HG03108 (cell line): ENCODE measurements at regions not wholly inside any gene's neighbourhood (a gene's known extent, or its start where the extent isn't known, plus 50 kb on each side); places are given as distances from the start of the nearest gene placed in this dataset.

ENCODE experiments used
- ATAC-seq: cut with Tn5 transposase; IDR thresholded peaks from one replicate; pipeline ENCODE4 v1.9.1; 2021; ENCODE audit warnings: moderate library complexity; ENCODE audit not compliant: unreplicated experiment

DNA sequence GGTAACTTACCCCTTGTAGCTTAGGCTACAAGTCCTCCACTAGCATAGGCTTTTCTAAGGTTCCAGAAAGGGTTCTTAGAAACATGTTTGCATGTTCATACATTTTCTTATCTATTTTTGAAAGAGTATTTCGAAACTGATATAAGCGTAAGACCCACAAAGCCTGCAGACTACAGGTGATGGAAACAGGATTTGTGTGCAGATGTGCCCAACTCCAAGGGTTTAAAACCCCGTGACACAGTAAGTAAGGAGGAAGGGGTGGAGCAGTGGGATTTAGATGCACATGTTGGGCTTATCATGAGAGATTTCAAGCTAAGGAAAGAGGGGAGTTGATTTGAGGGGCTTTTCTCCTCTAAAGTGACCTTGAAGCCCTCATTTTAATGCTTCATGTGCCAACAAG is 164.7 kb downstream of the LTN1 start:
- ATAC-seq = no peak

DNA sequence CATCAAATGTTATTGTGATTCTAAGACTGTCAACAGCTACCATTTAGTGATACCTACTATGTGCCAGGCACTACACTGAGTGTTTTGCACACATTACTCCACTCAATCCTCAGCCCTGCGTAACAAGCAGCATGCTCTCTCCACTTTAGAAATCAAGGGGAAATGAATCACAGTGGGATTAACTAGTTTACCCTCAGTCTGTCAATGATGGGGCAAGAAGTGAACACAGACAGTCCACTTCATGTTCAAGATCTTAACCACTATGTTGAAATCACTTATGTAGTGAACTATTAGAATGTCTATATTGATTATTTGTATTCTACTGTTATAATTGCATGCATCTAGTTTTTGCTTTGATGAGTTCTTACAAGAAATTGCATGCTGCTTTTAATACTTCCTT is 165.3 kb downstream of the LTN1 start:
- ATAC-seq = no peak

DNA sequence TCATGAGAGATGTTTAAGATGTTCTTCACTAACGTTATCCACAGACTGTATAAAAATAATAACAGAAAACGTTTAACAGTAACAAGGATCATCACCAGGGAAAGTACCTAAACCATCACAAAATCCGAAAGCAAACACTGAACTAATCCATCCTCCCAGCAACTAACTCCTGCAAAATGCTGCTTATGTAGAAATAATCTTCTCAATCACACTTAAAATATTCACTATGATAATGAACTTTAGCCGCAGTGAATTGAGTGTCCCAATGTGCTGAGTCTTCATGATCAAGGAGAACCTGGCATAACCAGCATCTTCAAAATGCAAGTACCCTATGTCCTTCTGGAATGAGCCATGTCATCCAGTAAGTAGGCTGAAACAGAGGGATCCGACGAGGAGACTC is 166.1 kb downstream of the LTN1 start:
- ATAC-seq = no peak

- no peak for ATAC-seq
Observed at GRCh38 chr21:28826021-28826420, 166.7 kb downstream of the LTN1 start.

GRCh38 chr21:28823429-28823828 is 169.2 kb downstream of the LTN1 start:
- ATAC-seq = no peak

DNA sequence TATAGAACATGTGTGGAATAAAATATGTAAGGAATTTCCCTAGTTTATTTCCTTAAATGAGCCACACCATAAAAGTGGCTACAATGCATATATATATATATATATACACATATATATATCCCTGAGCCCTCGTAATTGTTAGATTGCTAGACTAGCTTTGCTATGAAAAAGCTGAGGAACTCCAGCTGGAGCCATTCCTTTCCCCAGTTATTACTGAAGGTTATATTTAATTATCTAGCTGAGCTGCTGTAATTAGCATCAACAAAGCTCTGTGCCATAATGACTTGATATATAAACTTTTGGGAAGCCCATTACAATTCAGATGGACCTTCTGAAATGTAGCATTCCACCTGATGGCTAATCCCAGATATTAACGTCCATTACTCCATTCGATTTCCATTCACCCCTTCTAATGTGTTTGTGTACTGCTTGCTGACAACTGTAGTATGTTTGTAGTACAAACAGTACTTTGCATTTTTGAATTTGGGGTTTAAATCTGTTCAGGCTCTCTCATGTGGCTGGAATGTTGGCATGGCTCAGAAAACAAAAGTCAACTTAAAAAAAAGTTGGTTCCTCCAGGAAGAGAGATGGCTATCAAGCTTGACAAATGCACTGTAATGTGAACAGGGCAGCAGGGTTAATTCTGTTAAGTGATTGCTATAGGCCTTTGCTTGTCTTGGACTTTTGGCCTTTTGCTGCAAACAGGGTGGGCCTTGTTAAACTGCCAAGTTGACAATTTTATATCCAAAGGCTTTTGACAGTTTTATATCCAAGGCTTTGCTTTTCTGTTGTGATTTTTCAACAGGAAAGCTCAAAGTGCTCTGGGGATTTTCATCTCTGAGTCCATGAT is 170.0 kb downstream of the LTN1 start:
- ATAC-seq = no peak

- no peak for ATAC-seq
Observed at GRCh38 chr21:28822123-28822399, 170.6 kb downstream of the LTN1 start.

- no peak for ATAC-seq
Observed at GRCh38 chr21:28821276-28822122, 171.2 kb downstream of the LTN1 start.

DNA sequence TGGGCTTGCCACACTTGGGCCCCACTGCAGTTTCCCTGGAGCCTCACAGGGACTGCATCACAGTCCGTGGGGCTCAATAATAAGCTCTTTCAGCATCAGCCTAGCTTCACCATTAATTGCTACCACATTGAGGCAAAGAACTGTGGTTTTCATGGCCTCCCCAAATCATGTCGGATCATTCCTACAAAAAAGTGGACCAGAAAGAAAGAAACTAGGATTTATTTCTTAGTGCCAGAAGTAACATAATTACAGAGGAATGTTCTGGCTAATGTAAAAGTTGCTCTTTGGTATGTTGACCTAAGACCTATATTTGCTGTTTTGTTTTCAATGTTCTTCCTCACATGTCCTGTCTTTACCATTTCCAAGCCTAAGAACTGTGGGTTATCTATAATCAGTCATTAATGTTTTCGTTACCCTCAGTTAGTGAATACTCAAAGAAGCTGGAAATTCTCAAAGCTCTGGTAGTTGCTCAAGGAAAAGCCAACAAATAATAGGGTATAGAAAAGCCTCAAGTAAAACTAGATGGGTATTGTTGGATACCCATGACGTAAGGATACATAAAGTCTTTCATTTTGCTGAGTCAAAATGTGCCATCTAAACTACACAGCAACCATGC is 173.9 kb downstream of the LTN1 start:
- ATAC-seq = no peak

- ATAC-seq = no peak
Observed at GRCh38 chr21:28817871-28818270, 174.8 kb downstream of the LTN1 start.

- no peak for ATAC-seq
Observed at GRCh38 chr21:28811860-28812259, 180.8 kb downstream of the LTN1 start.

DNA sequence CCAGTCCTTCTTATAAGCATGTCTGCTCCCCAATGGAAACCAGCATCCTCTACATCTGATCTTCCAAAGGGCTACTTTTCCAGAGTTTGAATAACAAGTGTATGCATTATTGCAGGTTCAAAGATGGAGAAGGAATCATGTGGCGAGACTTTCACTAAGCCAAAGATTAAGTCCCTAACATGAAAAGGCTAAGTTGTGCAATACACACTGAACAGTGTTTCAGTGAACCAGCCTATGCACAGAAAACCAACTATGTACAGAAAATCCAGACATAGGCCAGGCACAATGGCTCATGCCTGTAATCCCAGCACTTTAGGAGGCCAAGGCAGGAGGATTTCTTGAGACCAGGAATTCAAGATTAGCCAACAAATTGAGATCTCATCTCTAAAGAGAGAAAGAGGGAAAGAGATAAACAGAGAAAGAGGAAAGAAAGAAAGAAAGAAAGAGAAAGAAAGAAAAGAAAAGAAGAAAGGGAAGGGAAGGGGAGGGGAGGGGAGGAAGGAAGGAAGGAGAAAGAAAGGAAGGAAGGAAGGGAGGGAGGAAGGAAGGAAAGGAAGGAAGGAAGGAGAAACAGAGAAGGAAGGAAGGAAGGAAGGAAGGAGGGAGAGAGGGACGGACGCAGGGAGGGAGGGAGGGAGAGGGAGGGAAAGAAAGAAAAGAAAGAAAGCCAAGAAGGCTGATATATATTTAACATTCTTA is 181.7 kb downstream of the LTN1 start:
- no peak for ATAC-seq

DNA sequence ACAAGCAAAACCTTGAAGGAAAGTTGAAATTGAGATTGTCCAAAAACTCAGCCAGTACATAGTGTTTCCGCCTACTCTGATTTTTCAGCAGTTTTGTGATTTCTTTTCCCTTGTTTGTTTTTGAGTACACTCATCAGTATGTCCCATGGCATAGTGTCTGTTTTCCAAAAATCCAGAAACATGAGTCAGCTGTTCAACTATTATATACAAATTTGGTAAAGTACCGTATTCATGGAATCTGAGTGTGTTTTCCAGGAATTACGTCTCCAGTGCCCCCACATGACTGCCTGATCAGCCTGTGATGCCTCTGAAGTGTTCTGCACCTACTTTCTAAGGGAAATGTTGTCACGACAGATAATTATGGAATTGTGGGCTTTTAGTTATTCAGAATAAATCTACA is 186.8 kb downstream of the LTN1 start:
- no peak for ATAC-seq

DNA sequence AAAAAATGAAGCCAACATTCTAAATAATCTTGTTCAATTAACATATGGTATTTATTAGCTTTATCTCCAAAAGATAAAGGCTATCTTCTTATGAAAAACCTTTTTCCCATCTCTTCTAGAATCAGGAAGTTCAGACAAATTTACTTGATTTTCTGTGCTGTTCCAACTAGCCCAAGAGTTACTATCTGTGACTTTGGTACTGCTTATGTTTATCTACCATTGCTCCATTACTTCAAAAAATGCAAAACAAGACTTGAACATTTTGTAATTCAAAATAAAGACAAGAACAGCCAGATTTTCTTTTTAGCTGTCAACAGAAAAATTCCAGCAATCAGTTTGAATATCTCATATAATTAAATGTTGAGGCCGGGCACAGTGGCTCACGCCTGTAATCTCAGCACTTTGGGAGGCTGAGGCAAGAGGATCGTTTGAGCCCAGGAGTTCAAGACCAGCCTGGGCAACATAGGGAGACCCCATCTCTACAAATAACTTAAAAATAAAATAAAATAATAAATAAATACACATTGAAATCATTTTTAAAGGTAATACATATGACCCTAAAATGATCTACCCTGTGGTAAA is 188.5 kb downstream of the LTN1 start:
- no peak for ATAC-seq

GRCh38 chr21:28801906-28802305 is 190.8 kb downstream of the LTN1 start:
- no peak for ATAC-seq

GRCh38 chr21:28799926-28800325 is 192.8 kb downstream of the LTN1 start:
- ATAC-seq = no peak

- ATAC-seq = no peak
Observed at GRCh38 chr21:28798798-28799197, 193.9 kb downstream of the LTN1 start.

- no peak for ATAC-seq
Observed at GRCh38 chr21:28795251-28795650, 197.4 kb downstream of the LTN1 start.

GRCh38 chr21:28794371-28794851 is 198.3 kb downstream of the LTN1 start:
- no peak for ATAC-seq

- ATAC-seq = no peak
Observed at GRCh38 chr21:28793043-28793442, 199.6 kb downstream of the LTN1 start.
